ENCODE measurements at regions not wholly inside any gene's neighbourhood (a gene's known extent, or its start where the extent isn't known, plus 50 kb on each side); places are given as distances from the start of the nearest gene placed in this dataset.

DNA sequence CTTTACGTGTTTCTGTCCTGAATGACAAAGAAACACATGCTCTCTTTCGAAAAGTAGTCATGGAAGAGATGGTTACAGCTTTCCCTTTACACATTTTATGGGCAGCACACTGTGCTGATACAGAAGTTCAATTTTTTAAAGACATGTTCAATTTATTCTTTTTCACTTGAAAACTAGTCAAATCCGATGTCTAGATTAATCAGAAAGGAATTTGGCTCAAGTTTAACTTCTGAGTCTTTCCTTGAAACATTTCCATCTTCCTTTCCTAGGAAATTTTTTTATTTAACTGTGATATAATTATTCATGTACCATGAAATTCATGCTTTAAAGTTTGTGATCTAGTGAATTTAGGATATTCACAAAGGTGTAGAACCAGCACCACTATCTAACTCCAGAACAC lies 360.1 kb downstream of the TNS3 start:
- DNase-seq (ENCODE audit: extremely low read depth in 1 of 2, low read depth in 1 of 2): no peak

DNA sequence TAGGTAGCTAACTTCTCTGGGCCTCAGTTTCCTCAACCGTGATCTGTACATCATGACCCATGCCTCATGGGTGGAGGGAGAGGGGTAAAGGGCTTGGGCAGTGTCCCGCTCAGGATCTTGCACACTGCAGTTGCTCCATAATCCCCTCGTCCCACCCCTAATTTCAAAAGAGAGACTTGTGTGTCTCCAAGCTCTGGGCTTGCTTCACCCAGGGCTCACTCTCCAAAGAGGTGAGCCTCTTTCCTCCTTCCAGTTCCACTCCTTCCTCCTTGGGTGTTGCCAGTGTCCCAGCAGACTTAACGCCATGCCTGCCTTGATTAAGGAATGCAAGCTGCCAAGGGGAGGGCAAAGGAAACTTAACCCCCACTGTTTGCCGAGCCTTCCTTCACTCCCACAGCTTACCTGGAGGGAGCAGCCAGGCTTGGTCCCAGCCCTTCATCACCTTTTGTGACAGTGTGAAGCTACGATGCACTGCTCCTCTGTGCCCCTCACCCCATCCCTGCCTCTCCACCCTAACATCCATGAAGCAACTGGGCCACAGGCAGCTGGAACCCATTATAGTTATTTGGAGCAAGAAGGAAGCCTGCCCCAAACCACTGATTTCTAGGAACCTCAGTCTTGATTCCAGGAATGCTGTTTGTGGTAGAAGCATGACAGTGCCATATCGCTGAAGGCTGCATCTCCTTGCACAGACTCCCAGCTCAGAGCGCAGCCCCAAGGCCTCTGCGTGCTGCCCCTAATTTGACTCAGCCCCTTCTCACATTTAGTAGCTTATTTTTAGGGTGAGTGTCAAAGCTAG lies 363.3 kb downstream of the TNS3 start:
- DNase-seq (ENCODE audit: extremely low read depth in 1 of 2, low read depth in 1 of 2): no peak

DNA sequence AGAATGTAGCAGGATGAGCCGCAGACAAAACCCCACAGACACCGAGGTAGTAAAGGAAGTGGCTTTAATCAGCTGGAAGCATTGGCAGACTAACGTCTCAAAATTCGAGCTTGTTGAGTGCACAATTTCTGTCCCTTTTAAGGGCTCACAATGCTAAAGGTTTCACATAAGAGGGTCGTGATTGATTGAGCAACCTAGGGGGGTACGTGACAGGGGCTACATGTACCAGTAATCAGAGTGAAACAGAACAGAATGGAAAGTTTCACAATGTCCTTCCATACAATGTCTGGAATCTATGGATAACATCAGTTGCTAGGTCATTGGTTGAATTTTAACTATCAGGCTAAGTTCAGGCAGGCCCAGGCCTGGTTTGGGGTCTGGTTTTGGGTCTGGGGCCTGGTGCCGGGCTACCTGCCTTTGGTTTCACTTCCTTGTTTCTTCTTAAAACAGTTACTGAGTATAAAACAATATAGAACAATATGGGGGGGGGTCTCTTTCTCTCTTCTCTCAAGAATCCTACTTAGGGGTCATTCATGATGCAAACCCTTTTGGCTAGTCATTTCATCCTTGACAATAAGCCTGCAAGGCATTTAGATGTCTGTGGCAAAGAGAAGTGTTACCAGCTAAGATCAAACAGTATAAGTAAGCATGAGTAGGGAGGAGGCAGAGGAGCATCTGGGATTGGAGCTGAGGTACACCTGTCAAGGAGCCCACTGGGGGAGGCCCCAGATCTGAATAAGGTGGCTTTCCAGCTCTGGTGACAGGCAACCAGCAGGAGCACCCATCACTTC lies 364.1 kb downstream of the TNS3 start:
- DNase-seq (ENCODE audit: extremely low read depth in 1 of 2, low read depth in 1 of 2): no peak

DNA sequence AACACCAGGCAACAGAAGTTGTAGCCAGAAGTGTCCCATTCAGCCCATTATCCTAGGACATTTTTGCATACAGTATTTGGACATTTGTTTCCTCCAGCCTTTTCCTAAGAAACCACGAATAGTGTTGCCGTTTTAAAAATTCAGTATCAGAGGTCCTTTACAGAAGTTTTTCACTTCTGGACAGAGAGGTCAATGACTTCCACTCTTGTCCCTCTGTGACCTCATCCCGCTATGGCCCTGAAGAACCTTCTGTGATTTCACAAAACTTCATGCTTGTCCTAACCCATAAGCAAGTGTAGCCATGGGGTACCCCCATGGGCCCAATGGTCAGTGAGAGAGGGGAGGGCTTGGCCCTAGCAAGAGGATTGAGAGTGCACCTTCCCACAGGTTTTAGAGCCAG lies 364.8 kb downstream of the TNS3 start:
- no peak for DNase-seq (ENCODE audit: extremely low read depth in 1 of 2, low read depth in 1 of 2)

DNA sequence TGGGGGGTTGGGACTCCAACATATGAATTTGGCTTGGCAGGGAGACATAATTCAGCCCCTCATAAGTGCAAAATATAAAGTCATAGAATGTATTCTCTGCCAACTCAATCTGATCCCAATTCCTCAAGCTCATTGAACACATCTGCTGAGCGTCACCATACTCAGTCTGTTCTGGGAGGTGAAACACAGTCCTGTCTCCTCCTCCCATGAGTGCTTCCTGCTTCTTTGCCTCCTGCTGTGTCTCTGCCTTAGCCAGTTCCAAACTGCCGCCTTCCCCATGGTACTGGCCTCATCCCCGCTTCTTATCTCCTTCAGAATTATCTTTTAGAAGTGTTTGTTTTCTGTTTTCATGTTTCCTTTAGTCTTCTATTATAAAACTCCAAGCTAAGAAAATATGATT lies 365.5 kb downstream of the TNS3 start:
- no peak for DNase-seq (ENCODE audit: extremely low read depth in 1 of 2, low read depth in 1 of 2)

DNA sequence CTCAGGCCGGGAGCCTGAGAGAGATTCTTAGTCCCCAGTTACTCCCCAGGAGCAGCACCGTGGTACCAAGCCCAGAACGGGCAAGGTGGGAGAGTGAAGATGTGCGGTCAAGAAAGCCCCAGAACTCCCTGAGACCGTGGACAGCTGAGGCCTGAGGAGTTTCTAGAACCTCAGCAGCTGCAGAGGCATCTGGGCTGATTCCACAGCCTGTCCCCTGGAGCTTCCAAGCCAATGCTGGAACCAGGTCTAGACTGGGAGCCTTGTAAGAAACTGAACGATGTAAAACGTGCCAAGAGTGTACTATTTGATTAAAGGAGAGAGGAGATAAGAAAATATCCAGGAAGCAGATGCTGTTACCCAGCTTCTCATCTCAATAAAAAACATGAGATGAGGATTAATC lies 366.3 kb downstream of the TNS3 start:
- no peak for DNase-seq (ENCODE audit: extremely low read depth in 1 of 2, low read depth in 1 of 2)

DNA sequence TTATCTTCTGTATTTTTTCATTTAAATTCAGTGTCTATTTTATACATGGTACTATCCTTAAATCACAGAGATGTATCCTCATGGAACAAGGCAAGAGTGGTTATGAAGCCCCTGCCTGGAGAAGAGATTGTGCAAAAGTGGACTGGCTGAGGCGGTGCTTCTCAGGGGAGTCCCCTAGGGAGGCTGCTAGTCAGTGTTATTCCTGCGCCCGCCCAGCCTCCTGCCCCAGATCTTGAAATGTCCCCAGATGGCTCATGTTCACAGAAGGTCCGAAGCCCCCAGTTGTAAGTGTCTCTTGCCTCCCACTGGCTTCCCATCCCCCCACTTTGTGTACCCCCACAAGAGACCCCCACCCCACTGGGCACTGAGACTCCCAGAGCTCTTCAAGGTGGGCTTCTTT lies 366.9 kb downstream of the TNS3 start:
- no peak for DNase-seq (ENCODE audit: extremely low read depth in 1 of 2, low read depth in 1 of 2)

DNA sequence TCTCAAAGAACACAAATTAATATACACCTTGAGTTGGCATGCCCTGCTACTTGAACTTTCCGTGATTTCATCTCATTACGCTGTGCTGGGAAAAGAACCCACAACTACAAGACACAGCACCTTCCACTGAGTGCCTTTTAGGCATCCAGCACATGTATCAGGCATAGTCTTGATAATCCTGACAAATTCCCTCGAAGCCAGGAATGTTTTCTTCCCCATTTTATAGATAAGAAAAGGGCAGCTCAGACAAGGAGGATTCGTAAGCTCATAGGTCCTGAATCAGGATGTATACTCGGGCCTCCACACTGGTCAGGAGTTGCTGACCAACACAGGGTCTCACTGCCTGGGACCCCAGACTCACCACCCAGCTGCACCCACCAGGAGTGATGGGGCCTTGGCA lies 368.6 kb downstream of the TNS3 start:
- DNase-seq (ENCODE audit: extremely low read depth in 1 of 2, low read depth in 1 of 2): no peak

DNA sequence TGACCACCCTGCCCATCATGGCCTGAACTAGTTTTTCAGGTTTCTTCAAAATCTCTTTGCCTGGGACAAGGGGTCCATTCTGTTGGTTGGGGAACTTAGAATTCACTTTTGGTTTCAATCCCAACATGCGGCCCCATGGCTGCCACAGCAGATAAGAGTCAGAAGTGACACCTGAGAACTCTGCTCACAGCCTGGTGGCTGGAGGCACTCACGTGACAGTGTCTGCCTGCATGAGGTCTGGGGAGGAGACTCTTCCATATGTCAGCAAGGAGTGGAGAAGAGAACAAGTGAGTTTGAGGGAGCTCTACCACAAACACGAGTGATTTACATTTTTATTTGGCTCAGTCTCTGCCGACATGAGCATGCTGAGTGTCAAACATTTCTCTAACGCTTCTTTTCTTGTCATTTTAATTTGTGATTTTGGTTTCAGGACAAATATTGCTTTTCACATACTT lies 370.4 kb downstream of the TNS3 start:
- no peak for DNase-seq (ENCODE audit: extremely low read depth in 1 of 2, low read depth in 1 of 2)

DNA sequence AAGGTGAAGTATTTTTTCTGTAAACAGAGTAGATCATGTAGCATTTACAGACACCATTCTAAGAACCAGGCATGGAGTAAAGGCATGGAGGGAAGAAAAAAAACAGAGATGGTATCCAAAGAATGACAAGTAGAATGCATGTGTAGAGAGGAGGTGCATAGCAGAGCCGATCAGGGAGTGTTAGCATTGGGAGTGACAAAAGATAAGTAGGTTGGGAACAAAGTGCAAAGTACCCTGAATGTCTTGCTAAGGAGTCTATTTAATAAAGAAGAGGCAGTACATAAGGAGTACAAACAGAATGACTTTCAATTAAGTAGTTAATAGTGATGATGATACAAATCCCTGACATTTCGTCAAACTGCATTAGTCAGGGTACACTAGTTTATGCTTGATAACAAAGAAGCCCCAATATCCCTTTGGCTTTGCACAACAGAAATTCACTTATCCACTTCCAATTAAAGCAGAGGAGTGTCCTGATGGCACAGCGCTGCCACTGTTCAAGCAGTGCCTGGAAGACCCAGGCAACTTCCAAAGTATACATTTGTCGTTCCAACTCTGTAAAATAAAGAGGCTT lies 371.5 kb downstream of the TNS3 start:
- DNase-seq (ENCODE audit: extremely low read depth in 1 of 2, low read depth in 1 of 2): no peak

DNA sequence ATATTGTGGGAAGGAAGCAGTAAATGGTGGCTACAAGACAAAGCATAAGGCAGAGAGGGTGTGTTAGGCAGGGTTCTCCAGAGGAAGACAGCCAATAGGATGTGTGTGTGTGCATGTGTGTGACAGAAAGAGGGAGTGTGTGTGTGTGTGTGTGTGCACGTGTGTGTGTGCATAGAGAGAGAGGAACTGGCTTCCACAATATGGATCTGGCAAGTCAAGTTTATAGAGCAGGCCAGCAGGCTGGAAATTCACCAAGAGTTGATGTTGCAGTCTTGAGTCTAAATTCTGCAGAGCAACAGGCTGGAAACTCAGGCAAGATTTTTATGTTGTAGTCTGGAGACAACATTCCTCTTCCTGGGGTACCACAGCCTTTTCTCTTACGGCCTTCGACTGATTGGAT lies 374.0 kb downstream of the TNS3 start:
- DNase-seq (ENCODE audit: extremely low read depth in 1 of 2, low read depth in 1 of 2): no peak

DNA sequence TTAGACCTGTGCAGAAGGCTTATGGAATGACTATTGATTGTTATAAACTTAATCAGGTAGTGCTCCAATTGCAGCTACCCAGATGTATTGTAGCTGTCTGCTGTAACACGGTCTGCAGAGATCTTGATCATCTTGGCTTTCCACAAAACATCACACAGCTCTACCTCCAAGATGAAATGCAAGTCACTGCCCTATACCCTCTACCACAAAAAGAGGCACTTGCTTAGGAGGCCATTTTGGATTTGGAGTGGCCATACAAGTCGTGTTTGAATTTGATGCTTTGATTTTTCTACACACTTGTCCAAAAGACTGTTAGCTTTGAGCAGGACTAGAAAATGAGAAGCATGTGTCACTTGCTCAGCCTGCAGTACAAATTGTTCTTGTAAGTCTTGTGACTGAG lies 377.2 kb downstream of the TNS3 start:
- no peak for DNase-seq (ENCODE audit: extremely low read depth in 1 of 2, low read depth in 1 of 2)

DNA sequence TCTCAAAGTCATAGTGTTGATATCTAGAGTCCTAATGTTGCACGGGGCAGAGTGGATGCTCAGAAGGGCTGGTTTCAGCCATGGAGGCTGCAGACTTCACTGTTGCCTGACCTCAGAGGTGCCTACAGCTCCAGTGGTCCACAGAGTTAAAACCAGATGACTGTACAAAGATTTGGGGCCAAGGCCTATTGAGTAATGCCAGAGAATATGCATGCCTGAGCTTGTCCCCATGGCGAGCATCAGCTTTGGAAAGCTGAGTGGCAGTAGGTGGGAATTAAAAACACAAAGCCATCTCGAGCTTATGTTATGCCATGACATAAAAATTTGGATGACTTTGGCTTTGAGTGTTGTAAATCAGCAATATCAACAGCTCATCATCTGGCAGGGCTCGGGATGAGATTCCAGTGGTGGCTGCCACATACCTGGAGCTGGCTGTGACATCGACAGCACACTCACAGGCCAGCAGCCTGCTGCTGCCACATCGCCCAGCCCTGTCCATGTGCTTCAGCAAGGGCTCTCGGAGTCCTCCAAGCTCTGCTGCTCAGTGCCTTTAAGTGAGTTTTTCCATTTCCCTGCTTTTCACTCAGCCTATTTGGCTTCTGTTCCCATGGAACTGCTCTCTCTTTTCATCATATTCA lies 379.6 kb downstream of the TNS3 start:
- no peak for DNase-seq (ENCODE audit: extremely low read depth in 1 of 2, low read depth in 1 of 2)

DNA sequence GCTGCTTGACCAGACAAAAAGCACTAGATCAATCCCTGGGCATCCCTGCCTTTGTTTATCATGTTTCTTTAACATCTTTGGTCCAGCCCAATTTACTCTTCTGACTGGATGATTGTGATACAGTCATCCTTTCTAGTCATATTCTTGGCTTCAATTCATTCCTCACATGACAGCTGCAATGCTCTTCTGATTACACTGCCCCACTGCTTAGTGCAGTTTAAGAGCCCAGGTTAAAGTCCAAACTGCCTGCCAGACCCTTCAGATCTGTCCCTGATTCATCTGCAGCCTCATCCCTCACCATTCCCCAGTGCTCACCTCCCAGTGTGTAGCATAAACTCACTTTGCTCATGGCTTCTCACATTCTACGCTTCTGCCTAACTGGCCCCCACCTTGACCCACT lies 383.8 kb downstream of the TNS3 start:
- DNase-seq (ENCODE audit: extremely low read depth in 1 of 2, low read depth in 1 of 2): no peak

DNA sequence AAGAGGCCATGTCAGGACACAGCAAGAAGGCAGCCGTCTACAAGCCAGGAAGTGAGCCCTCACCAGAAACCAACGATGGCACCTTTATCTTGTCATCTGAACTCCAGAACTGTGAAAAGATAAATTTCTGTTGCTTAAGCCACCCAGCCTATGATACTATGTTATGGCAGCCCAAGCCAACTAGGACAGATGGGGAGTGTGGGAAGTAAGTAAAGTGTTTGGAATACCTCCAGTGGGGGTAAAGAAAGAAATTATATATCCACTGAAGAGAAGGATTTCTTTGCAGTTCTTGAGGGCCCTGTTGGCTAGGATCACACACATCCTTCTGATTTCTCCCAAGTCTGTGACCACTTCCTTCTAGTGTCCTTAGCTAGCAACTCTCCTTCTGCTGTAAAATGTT lies 384.4 kb downstream of the TNS3 start:
- DNase-seq (ENCODE audit: extremely low read depth in 1 of 2, low read depth in 1 of 2): no peak

DNA sequence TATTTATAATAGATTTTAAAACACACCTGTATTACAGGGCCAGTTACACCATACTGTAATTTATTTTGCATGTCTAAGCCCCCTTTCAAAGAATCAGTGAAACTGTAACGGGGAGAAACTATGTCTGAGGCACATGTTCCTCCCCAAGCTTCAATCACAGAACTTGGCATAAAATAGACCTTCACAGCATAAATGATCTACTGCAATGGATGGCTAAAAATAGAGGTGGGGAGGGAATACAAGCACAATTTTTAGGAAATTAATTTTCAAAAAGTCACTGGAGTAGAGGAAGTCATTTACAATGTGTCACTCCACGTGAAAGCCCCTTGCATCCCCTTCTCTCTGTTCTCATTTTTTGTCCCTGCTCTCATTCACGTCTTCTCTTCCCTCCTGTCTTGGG lies 385.2 kb downstream of the TNS3 start:
- DNase-seq (ENCODE audit: extremely low read depth in 1 of 2, low read depth in 1 of 2): no peak

DNA sequence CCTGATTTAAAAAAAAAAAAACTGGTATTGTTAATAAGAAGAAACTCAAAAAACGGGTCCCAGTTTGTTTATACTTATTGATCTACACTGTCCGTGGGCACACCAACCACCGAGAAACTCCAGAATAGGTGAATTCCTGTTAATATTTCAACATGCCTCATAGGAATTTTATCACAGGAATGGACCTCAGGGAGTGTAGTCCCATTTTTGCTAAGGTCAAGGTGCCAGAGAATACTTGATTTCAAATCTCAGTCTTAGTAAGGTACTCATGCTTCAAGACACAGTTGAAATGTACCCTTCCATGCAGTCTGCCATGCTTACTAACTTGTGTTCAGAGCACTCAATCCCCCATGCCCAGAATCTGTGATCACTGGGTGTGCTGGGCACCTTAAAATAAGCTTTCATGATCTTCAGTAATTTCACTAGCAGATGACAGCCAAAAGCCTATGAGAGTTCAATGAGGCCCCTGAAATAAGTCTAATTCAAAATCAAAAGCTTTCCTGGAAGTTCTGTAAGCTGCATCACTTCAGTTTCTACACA lies 385.7 kb downstream of the TNS3 start:
- DNase-seq (ENCODE audit: extremely low read depth in 1 of 2, low read depth in 1 of 2): no peak

DNA sequence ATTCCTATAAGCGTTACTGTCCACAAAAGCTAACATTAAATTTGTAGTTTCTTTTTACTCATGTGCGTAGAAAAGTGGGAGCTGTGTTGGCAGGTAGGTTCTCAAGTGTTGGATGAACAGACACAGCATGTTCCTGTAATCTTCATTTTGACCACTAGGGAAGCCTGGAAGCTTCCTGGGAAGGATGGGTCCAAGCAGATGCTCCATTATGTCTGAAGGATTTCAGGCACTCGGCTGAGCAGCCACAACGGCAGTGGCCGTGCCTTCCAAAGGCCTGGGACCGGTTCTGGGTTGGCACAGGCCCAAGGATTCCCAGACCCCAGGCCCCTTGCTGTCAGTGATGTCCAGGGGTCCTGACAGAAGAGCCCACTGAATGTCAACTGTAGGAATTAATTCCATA lies 386.3 kb downstream of the TNS3 start:
- no peak for DNase-seq (ENCODE audit: extremely low read depth in 1 of 2, low read depth in 1 of 2)

DNA sequence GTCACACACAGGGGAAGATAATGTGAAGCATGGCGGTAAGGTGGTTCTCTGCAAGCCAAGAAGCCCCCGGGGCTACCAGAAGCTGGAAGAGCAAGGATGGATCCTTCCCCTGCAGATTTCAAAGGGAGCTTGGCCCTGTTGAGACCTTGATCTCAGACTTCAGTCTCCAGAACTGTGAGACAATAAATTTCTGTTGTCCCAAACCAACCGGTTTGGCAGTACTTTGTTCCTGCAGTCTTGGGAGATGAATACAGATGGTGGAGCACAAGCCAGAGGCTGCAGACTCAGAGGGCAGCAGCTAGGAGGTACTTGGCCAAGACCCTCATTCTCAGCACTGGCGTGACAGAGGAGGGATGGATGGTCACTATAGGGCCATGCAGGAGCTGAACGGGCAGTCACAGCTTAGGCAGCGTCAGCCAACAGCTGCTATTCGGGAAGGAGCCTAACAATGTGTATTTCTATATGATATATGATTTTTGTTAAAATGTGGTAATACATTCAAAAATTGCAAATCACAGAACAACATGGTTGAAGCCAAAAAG lies 387.3 kb downstream of the TNS3 start:
- no peak for DNase-seq (ENCODE audit: extremely low read depth in 1 of 2, low read depth in 1 of 2)

DNA sequence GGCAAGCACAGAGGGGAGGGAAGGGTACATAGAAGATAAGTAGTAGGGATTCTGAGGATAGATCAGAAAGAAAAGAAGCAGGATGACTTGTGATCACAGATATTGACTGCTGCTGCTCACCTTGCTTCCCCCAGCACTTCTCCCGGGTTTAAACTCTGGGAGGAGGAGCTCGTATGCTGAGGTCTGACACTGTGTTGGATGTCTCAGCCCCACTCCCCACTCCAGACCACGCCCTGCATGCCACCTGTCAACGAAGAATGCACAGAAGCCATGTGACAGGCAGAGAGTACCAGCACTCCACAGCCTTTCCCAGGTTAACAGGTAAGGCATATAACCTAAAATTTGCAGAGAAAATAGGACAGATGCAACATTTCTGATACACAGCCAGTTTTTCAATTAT lies 388.9 kb downstream of the TNS3 start:
- no peak for DNase-seq (ENCODE audit: extremely low read depth in 1 of 2, low read depth in 1 of 2)

DNA sequence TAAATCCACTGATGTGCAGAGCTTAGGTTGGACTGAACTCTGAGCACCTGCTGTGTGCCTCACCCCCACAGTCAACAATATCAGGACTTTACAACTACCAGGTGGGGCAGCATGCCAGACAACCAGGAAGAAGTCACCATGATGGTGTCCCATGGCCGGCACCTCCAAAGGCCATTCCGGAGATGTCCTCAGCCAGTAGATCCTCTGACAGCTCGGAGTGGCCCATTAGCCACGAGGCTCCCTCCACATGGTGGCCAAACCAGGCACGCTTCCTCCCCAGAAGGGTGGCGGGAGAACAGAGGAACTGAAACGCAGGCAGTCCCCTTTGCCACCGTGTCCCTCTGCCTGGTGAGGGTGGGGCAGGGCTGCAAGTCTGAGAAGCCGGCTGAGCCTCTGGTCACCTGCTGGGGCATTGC lies 390.0 kb downstream of the TNS3 start:
- DNase-seq (ENCODE audit: extremely low read depth in 1 of 2, low read depth in 1 of 2): no peak
